Liver (tissue), 8 donors: ENCODE measurements at regions not wholly inside any gene's neighbourhood (a gene's known extent, or its start where the extent isn't known, plus 50 kb on each side); places are given as distances from the start of the nearest gene placed in this dataset.

Source experiments
- DNase-seq: peaks from one replicate; pipeline ENCODE4 v3.0.0-alpha.2; 2017; ENCODE audit warnings: low spot score
- H3K27ac ChIP-seq, 2 donors: one replicate each; pipeline ENCODE4 v1.7.0; 2013; ENCODE audit warnings: inconsistent platforms in 2 of 2, low read length in 2 of 2, control low read depth in 1 of 2, low read depth in 1 of 2, mild to moderate bottlenecking in 1 of 2
- H3K27me3 ChIP-seq, 4 donors: one replicate each; pipeline versions ENCODE4 v1.6.1 to v1.7.0; 2013; ENCODE audit warnings: low read length in 3 of 4, inconsistent platforms in 1 of 4, mild to moderate bottlenecking in 1 of 4, moderate library complexity in 1 of 4; ENCODE audit not compliant: control insufficient read depth in 4 of 4, insufficient read depth in 4 of 4
- H3K36me3 ChIP-seq, 4 donors: one replicate each; pipeline versions ENCODE4 v1.6.1 to v1.7.0; 2013; ENCODE audit warnings: low read length in 3 of 4, mild to moderate bottlenecking in 3 of 4, low read depth in 1 of 4, moderate library complexity in 1 of 4; ENCODE audit not compliant: control insufficient read depth in 4 of 4, insufficient read depth in 3 of 4
- H3K4me1 ChIP-seq, 4 donors: one replicate each; pipeline versions ENCODE4 v1.6.1 to v1.7.0; 2013; ENCODE audit warnings: low read length in 3 of 4, mild to moderate bottlenecking in 3 of 4, moderate library complexity in 1 of 4; ENCODE audit not compliant: control insufficient read depth in 4 of 4, insufficient read depth in 4 of 4
- H3K4me3 ChIP-seq, 3 donors: one replicate each; pipeline versions ENCODE4 v1.6.1 to v1.7.0; 2013; ENCODE audit warnings: low read length in 3 of 3, control low read depth in 1 of 3, low read depth in 1 of 3, mild to moderate bottlenecking in 1 of 3
- H3K9ac ChIP-seq, 2 donors: one replicate each; pipeline ENCODE4 v1.7.0; 2013; ENCODE audit warnings: low read length in 2 of 2, mild to moderate bottlenecking in 2 of 2, moderate library complexity in 2 of 2, control low read depth in 1 of 2, low read depth in 1 of 2
- H3K9me3 ChIP-seq, 4 donors: one replicate each; pipeline versions ENCODE4 v1.6.1 to v1.7.0; 2013; ENCODE audit warnings: low read length in 3 of 4; ENCODE audit not compliant: control insufficient read depth in 4 of 4
- EGR1 ChIP-seq, 2 donors: IDR thresholded peaks; 2 replicates each; pipeline ENCODE4 v1.6.1; 2016 to 2018; ENCODE audit warnings: antibody characterized with exemption in 2 of 2, low read depth in 2 of 2
- FOXA1 ChIP-seq: IDR thresholded peaks from 2 replicates; pipeline ENCODE4 v1.6.1; 2016; ENCODE audit warnings: antibody characterized with exemption
- FOXA2 ChIP-seq: IDR thresholded peaks from 2 replicates; pipeline ENCODE4 v1.6.1; 2016; ENCODE audit warnings: antibody characterized with exemption
- GABPA ChIP-seq, 2 donors: IDR thresholded peaks in 1 of 2; conservative IDR thresholded peaks in 1 of 2; 2 replicates each; pipeline ENCODE4 v1.6.1; 2016; ENCODE audit warnings: antibody characterized with exemption in 2 of 2, mild to moderate bottlenecking in 1 of 2, moderate library complexity in 1 of 2
- HNF4A ChIP-seq, 2 donors: conservative IDR thresholded peaks; 2 replicates each; pipeline ENCODE4 v1.6.1; 2016; ENCODE audit warnings: antibody characterized with exemption in 2 of 2, mild to moderate bottlenecking in 2 of 2
- HNF4G ChIP-seq: IDR thresholded peaks from 2 replicates; pipeline ENCODE4 v1.6.1; 2016; ENCODE audit warnings: antibody characterized with exemption
- JUND ChIP-seq, 2 donors: IDR thresholded peaks; 2 replicates each; pipeline ENCODE4 v1.6.1; 2016; ENCODE audit warnings: antibody characterized with exemption in 2 of 2
- NR2F2 ChIP-seq: IDR thresholded peaks from 2 replicates; pipeline ENCODE4 v1.6.1; 2016; ENCODE audit warnings: antibody characterized with exemption
- RAD21 ChIP-seq, 2 donors: IDR thresholded peaks; 2 replicates each; pipeline ENCODE4 v1.6.1; 2016; ENCODE audit warnings: antibody characterized with exemption in 2 of 2, mild to moderate bottlenecking in 2 of 2
- RXRA ChIP-seq, 2 donors: IDR thresholded peaks; 2 replicates each; pipeline ENCODE4 v1.6.1; 2017 to 2018; ENCODE audit warnings: antibody characterized with exemption in 2 of 2, mild to moderate bottlenecking in 1 of 2
- SP1 ChIP-seq: IDR thresholded peaks from 2 replicates; pipeline ENCODE4 v1.6.1; 2018; ENCODE audit warnings: antibody characterized with exemption, mild to moderate bottlenecking
- TAF1 ChIP-seq: conservative IDR thresholded peaks from 2 replicates; pipeline ENCODE4 v1.6.1; 2016; ENCODE audit warnings: antibody characterized with exemption, mild to moderate bottlenecking
- YY1 ChIP-seq: IDR thresholded peaks from 2 replicates; pipeline ENCODE4 v1.6.1; 2016; ENCODE audit warnings: antibody characterized with exemption, mild to moderate bottlenecking
- WGBS: extraction: QIAGEN DNeasy Blood & Tissue Kit; methylation state at CpG from one replicate; pipeline ENCODE4 v1.1.7; 2013; 5-methylcytosine and 5-hydroxymethylcytosine counted together
- TF ChIP-seq, protein P1 (sequence below): IDR thresholded peaks from 2 replicates; pipeline ENCODE4 v1.6.1; 2016; ENCODE audit warnings: antibody characterized with exemption
- TF ChIP-seq, protein P2 (sequence below): IDR thresholded peaks from 2 replicates; pipeline ENCODE4 v1.6.1; 2016; ENCODE audit warnings: antibody characterized with exemption, mild to moderate bottlenecking
- TF ChIP-seq, protein P3 (sequence below): fragments of 150-350 bp; IDR thresholded peaks from 2 replicates; pipeline ENCODE4 v1.5.1; 2017; ENCODE audit warnings: improper control_type of control experiment, low read depth, low read length; ENCODE audit not compliant: missing input control
- TF ChIP-seq, protein P4 (sequence below): IDR thresholded peaks from 2 replicates; pipeline ENCODE4 v1.6.1; 2016; ENCODE audit warnings: antibody characterized with exemption
- donor health status: healthy.
- donor health status: healthy.
- donor health status: healthy.
- donor health status: healthy.
- donor health status: healthy.

DNA sequence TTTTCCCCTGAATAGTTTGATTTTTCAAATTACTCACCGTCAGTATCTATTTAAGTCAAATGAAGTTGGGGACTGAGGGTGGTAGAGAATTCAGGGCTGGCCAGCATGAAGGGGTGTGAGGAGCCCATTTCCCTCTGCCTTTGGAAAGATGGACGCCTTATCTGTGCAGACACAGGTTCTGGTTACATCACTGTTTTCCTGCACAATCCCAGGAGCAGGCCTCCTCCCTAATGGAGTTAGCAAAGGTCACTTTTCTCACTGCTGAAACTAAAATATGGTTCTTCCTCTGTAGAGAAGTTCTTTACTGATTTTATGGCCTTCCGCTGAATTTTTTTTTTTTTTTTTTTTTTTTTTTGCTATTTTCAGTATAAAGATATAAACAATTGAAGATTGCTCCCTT, 69.1 kb downstream of the FOXD1 start:
- Histone ChIP-seq H3K27ac (no peak overlapping the region), H3K9ac (no peak overlapping the region), H3K4me3 (no peak overlapping the region), H3K9me3 (peaks cover 8 to 27% (median 9%) of the 10 kb centered on the region in 4 donors), H3K4me1 (peaks cover 0 to 8% (median 4%) of the 10 kb centered on the region in 4 donors), H3K36me3 (no peaks in the 10 kb centered on the region), H3K27me3 (peaks cover 12 to 28% (median 19%) of the 10 kb centered on the region in 4 donors)
- DNase-seq = no peak
- no peak for TF ChIP-seq GABPA (IDR thresholded peaks at IDR 0.05 in 1 of 2, conservative IDR thresholded peaks at IDR 0.05 in 1 of 2)
- no peak for TF ChIP-seq YY1
- no peak for TF ChIP-seq RAD21 (IDR thresholded peaks at IDR 0.05)
- no peak for TF ChIP-seq JUND (IDR thresholded peaks at IDR 0.05)
- TF ChIP-seq FOXA2 = no peak
- TF ChIP-seq, protein P1, sequence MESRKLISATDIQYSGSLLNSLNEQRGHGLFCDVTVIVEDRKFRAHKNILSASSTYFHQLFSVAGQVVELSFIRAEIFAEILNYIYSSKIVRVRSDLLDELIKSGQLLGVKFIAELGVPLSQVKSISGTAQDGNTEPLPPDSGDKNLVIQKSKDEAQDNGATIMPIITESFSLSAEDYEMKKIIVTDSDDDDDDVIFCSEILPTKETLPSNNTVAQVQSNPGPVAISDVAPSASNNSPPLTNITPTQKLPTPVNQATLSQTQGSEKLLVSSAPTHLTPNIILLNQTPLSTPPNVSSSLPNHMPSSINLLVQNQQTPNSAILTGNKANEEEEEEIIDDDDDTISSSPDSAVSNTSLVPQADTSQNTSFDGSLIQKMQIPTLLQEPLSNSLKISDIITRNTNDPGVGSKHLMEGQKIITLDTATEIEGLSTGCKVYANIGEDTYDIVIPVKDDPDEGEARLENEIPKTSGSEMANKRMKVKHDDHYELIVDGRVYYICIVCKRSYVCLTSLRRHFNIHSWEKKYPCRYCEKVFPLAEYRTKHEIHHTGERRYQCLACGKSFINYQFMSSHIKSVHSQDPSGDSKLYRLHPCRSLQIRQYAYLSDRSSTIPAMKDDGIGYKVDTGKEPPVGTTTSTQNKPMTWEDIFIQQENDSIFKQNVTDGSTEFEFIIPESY = no peak
- TF ChIP-seq, protein P2, sequence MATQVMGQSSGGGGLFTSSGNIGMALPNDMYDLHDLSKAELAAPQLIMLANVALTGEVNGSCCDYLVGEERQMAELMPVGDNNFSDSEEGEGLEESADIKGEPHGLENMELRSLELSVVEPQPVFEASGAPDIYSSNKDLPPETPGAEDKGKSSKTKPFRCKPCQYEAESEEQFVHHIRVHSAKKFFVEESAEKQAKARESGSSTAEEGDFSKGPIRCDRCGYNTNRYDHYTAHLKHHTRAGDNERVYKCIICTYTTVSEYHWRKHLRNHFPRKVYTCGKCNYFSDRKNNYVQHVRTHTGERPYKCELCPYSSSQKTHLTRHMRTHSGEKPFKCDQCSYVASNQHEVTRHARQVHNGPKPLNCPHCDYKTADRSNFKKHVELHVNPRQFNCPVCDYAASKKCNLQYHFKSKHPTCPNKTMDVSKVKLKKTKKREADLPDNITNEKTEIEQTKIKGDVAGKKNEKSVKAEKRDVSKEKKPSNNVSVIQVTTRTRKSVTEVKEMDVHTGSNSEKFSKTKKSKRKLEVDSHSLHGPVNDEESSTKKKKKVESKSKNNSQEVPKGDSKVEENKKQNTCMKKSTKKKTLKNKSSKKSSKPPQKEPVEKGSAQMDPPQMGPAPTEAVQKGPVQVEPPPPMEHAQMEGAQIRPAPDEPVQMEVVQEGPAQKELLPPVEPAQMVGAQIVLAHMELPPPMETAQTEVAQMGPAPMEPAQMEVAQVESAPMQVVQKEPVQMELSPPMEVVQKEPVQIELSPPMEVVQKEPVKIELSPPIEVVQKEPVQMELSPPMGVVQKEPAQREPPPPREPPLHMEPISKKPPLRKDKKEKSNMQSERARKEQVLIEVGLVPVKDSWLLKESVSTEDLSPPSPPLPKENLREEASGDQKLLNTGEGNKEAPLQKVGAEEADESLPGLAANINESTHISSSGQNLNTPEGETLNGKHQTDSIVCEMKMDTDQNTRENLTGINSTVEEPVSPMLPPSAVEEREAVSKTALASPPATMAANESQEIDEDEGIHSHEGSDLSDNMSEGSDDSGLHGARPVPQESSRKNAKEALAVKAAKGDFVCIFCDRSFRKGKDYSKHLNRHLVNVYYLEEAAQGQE = no peak
- no peak for TF ChIP-seq TAF1
- TF ChIP-seq, protein P3, sequence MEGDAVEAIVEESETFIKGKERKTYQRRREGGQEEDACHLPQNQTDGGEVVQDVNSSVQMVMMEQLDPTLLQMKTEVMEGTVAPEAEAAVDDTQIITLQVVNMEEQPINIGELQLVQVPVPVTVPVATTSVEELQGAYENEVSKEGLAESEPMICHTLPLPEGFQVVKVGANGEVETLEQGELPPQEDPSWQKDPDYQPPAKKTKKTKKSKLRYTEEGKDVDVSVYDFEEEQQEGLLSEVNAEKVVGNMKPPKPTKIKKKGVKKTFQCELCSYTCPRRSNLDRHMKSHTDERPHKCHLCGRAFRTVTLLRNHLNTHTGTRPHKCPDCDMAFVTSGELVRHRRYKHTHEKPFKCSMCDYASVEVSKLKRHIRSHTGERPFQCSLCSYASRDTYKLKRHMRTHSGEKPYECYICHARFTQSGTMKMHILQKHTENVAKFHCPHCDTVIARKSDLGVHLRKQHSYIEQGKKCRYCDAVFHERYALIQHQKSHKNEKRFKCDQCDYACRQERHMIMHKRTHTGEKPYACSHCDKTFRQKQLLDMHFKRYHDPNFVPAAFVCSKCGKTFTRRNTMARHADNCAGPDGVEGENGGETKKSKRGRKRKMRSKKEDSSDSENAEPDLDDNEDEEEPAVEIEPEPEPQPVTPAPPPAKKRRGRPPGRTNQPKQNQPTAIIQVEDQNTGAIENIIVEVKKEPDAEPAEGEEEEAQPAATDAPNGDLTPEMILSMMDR = no peak
- TF ChIP-seq HNF4G = no peak
- TF ChIP-seq, protein P4, sequence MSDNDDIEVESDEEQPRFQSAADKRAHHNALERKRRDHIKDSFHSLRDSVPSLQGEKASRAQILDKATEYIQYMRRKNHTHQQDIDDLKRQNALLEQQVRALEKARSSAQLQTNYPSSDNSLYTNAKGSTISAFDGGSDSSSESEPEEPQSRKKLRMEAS = no peak
- TF ChIP-seq FOXA1 = no peak
- no peak for TF ChIP-seq SP1
- no peak for TF ChIP-seq HNF4A (conservative IDR thresholded peaks at IDR 0.05)
- 70% methylated on average over 3 of the region's 3 CpGs for WGBS

DNA sequence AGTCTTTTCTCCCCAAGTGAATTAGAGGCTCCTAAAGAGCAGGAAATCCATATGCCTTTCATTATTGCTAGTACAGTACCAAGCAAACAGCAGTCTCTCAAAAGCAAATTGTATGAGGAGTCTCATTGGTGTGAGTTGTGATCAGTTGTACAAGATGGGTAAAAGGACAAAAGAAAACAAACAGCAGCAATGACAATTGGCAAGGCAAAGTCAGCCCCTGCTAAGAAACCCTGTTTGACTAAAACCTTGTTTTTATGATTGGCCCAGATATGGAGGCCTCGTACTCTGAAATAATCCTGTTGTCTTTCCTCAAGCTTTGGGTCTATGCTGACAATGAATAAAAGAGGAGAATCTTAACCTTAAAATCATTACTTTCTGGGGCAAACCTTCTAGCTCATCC, 69.8 kb downstream of the FOXD1 start:
- DNase-seq = no peak
- Histone ChIP-seq H3K36me3 (no peaks in the 10 kb centered on the region), H3K27ac (no peak overlapping the region), H3K27me3 (peaks cover 12 to 31% (median 19%) of the 10 kb centered on the region in 4 donors), H3K4me1 (peaks cover 0 to 8% (median 4%) of the 10 kb centered on the region in 4 donors), H3K9ac (no peak overlapping the region), H3K4me3 (no peak overlapping the region), H3K9me3 (peaks cover 5 to 21% (median 8%) of the 10 kb centered on the region in 4 donors)
- 95% methylated on average over 1 of the region's 1 CpG for WGBS
- no peak for TF ChIP-seq RXRA (IDR thresholded peaks at IDR 0.05)
- TF ChIP-seq TAF1 = no peak
- no peak for TF ChIP-seq EGR1 (IDR thresholded peaks at IDR 0.05; ENCODE audit: low read depth in 2 of 2)
- TF ChIP-seq, protein P4 = no peak
- no peak for TF ChIP-seq JUND (IDR thresholded peaks at IDR 0.05)
- no peak for TF ChIP-seq NR2F2
- TF ChIP-seq, protein P1 = no peak
- TF ChIP-seq RAD21 (IDR thresholded peaks at IDR 0.05) = no peak
- TF ChIP-seq, protein P3 = no peak
- TF ChIP-seq HNF4G = no peak
- TF ChIP-seq YY1 = no peak
